ENCODE measurements at regions not wholly inside any gene's neighbourhood (a gene's known extent, or its start where the extent isn't known, plus 50 kb on each side); places are given as distances from the start of the nearest gene placed in this dataset.
"Not testable (repeated sequence)": the region's sequence is repeated elsewhere in the genome, so short reads cannot be mapped to it uniquely, and the experiment has no call there.

DNA sequence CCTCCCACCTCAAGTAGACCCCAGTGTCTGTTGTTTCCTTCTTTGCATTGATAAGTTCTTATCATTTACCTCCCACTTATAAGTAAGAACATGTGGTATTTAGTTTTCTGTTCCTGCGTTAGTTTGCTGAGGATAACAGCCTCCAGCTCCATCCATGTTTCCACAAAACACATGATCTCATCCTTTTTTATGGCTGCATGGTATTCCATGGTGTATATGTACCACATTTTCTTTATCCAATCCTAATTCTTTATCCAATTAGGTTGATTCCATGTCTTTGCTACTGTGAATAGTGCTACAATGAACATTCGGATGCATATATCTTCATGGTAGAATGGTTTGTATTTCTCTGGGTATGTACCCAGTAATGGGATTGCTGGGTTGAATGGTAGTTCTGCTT, 102.5 kb upstream of the UGP2 start:
- H3K9me3 ChIP-seq (ENCODE audit: control insufficient read depth in 2 of 2, insufficient read depth in 1 of 2, low read depth in 1 of 2, low read length in 1 of 2); H3K36me3 ChIP-seq (ENCODE audit: control insufficient read depth in 3 of 3, insufficient read depth in 2 of 3, low read depth in 1 of 3, low read length in 3 of 3); FAIRE-seq; DNase-seq; H3K4me1 ChIP-seq (ENCODE audit: control insufficient read depth in 3 of 3, insufficient read depth in 2 of 3, low read depth in 1 of 3, low read length in 2 of 3); H3K27me3 ChIP-seq (ENCODE audit: control insufficient read depth in 3 of 3, insufficient read depth in 3 of 3, low read length in 3 of 3); H3K4me3 ChIP-seq (ENCODE audit: low read depth in 1 of 3, low read length in 3 of 3); H3K27ac ChIP-seq (ENCODE audit: low read depth in 1 of 3, low read length in 2 of 3): not testable (repeated sequence)
- 92 to 95% (median 93%) methylated on average over 2 of the region's 2 CpGs for WGBS, 3 donors

DNA sequence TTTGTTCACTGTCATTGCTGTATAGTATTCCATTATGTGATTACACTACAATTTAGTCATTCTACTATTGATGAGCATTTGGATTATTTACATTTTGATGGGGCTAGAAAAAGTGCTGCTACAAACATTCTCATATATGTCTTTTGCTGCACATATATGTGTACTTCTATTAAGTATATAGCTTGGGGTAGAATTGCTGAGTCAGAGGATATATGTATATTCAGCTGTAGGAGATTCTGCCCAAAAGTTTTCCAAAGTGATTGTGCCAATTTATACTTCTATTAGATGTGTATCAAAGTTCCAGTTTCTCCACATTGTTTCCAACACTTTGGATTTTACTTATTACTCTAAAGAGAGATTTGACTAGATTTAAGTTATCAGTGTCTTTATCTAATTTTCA, 101.7 kb upstream of the UGP2 start:
- no peak overlapping the region for H3K4me3 ChIP-seq (ENCODE audit: low read depth in 1 of 3, low read length in 3 of 3)
- H3K27me3 ChIP-seq (ENCODE audit: control insufficient read depth in 3 of 3, insufficient read depth in 3 of 3, low read length in 3 of 3): no peaks in the 10 kb centered on the region
- DNase-seq (no peak), FAIRE-seq (no peak)
- H3K36me3 ChIP-seq (ENCODE audit: control insufficient read depth in 3 of 3, insufficient read depth in 2 of 3, low read depth in 1 of 3, low read length in 3 of 3): no peaks in the 10 kb centered on the region
- no peaks in the 10 kb centered on the region for H3K4me1 ChIP-seq (ENCODE audit: control insufficient read depth in 3 of 3, insufficient read depth in 2 of 3, low read depth in 1 of 3, low read length in 2 of 3)
- H3K27ac ChIP-seq (ENCODE audit: low read depth in 1 of 3, low read length in 2 of 3): no peak overlapping the region
- no peaks in the 10 kb centered on the region for H3K9me3 ChIP-seq (ENCODE audit: control insufficient read depth in 2 of 2, insufficient read depth in 1 of 2, low read depth in 1 of 2, low read length in 1 of 2)

DNA sequence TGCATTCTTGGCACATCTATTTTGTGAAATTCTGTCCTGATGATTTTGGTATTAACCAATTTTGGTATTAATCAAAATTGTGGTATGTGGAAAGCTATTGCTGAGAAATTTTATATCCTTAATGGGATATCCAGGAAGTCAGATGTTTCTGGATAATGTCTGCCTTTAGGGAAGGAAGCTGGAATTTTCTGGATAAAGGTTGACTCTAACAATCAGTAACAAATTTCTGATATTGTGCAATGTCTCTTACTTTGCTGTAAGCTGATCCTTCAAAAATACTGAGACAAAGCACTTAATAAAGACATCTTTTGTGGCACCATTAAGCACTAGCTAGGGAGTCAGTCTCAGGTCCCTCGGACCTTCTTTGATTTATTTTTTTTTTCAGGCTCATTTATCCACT, 100.8 kb upstream of the UGP2 start:
- no peaks in the 10 kb centered on the region for H3K36me3 ChIP-seq (ENCODE audit: control insufficient read depth in 3 of 3, insufficient read depth in 2 of 3, low read depth in 1 of 3, low read length in 3 of 3)
- no peak overlapping the region for H3K4me3 ChIP-seq (ENCODE audit: low read depth in 1 of 3, low read length in 3 of 3)
- H3K27me3 ChIP-seq (ENCODE audit: control insufficient read depth in 3 of 3, insufficient read depth in 3 of 3, low read length in 3 of 3): no peaks in the 10 kb centered on the region
- FAIRE-seq (no peak), DNase-seq (no peak)
- 54 to 83% (median 80%) methylated on average over 1 of the region's 1 CpG for WGBS, 3 donors
- no peaks in the 10 kb centered on the region for H3K9me3 ChIP-seq (ENCODE audit: control insufficient read depth in 2 of 2, insufficient read depth in 1 of 2, low read depth in 1 of 2, low read length in 1 of 2)
- no peaks in the 10 kb centered on the region for H3K4me1 ChIP-seq (ENCODE audit: control insufficient read depth in 3 of 3, insufficient read depth in 2 of 3, low read depth in 1 of 3, low read length in 2 of 3)
- H3K27ac ChIP-seq (ENCODE audit: low read depth in 1 of 3, low read length in 2 of 3): no peak overlapping the region

DNA sequence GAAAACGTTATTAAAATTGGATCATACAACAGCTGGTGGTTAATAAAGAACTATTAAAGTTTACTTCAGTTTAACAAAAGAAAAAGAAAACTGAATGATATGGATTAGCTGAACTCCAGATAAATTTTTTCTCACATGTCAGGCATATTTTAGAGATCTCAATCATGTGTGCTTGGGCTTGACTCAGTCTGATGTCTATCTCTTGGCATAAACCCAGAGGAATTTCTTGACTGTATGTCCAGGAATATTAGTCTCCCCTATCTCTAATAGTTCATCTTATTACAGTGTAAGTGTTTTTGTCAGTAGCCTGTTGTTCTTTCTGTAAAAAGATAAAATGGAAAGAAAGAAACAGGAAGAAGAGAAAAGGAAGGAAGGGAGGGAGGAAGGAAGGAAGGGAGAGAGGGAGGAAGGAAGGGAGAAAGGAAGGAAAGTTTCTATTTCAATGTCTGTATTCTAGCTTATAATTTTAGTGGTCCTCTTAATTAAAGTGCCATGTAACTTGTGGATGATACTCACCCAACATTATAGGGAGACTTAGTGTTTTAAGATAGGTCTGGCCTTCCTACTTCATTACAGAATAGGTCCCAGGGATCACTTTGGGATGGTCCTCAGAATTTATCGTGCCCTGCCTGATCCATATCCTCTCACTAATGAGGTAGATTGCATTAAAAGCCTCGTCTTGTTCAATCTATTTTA, 99.7 kb upstream of the UGP2 start:
- Histone ChIP-seq H3K27ac (ENCODE audit: low read depth in 1 of 3, low read length in 2 of 3) (no peak overlapping the region), H3K4me3 (ENCODE audit: low read depth in 1 of 3, low read length in 3 of 3) (no peak overlapping the region), H3K27me3 (ENCODE audit: control insufficient read depth in 3 of 3, insufficient read depth in 3 of 3, low read length in 3 of 3) (no peaks in the 10 kb centered on the region), H3K4me1 (ENCODE audit: control insufficient read depth in 3 of 3, insufficient read depth in 2 of 3, low read depth in 1 of 3, low read length in 2 of 3) (no peaks in the 10 kb centered on the region), H3K36me3 (ENCODE audit: control insufficient read depth in 3 of 3, insufficient read depth in 2 of 3, low read depth in 1 of 3, low read length in 3 of 3) (no peaks in the 10 kb centered on the region), H3K9me3 (ENCODE audit: control insufficient read depth in 2 of 2, insufficient read depth in 1 of 2, low read depth in 1 of 2, low read length in 1 of 2) (peaks cover 0 to 4% of the 10 kb centered on the region in 2 donors)
- FAIRE-seq: no peak
- 50 to 64% (median 54%) methylated on average over 3 of the region's 3 CpGs for WGBS, 3 donors
- no peak for DNase-seq

DNA sequence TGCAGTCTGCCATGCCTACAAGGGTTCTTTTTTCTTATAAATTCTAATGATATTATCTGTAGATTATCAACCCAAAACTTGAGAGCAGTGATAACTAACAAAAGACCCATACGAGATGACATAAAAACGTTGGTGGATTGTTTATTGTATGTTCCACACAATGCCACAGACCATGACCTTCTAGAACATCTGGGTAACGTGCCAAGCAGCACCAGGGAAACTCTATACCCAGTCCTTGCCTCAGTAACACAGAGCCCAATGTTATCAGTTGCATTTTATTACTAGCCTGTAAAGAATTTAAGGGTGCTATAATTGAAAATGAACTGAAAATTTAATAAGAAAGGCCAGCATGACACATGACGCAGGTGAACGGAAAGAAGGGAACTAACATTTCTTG, 99.1 kb upstream of the UGP2 start:
- no peak for FAIRE-seq
- DNase-seq: no peak
- 51 to 67% (median 59%) methylated on average over 5 of the region's 5 CpGs for WGBS, 3 donors

DNA sequence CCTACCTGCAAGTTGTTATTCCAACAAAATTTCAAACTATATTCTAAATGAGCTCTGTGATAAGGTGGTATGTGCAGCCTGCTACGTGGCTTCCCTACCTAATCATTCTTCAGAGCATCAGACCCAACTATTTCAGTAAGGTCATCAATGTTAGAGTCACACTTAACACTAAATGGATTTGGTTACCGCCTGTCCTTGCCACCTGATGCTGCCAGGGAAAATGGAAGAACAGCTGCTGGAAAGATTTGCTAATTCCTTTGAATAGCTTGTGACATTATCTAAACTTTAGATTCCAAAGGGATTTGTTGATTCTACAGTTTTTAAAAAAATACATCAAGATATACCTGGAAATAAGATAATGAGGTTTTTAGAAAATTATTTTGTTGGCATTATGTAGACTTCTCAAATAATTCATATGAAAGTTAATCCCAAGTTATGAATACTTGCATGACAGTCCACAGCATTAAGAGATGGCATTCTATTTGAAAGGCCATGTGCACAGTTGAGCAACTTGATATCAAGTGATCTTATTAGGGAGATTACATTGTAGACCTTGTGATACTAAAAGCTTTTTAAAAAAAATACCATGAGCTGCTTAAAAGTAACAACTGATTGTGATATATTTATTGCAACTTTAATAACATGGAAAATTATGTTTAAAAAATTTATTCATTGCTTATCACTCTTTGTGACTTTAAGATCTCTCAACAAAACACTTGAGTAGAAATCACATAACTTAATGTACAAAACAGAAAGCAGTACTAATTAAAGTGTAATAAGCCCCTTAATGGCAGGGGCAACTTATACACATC, 98.3 kb upstream of the UGP2 start:
- DNase-seq: no peak

More for the DNA sequence above, 99.1 kb upstream of the UGP2 start:
- Histone ChIP-seq H3K27me3 (ENCODE audit: control insufficient read depth in 3 of 3, insufficient read depth in 3 of 3, low read length in 3 of 3) (no peaks in the 10 kb centered on the region), H3K27ac (ENCODE audit: low read depth in 1 of 3, low read length in 2 of 3) (no peak overlapping the region), H3K9me3 (ENCODE audit: control insufficient read depth in 2 of 2, insufficient read depth in 1 of 2, low read depth in 1 of 2, low read length in 1 of 2) (peaks cover 0 to 4% of the 10 kb centered on the region in 2 donors), H3K36me3 (ENCODE audit: control insufficient read depth in 3 of 3, insufficient read depth in 2 of 3, low read depth in 1 of 3, low read length in 3 of 3) (no peaks in the 10 kb centered on the region), H3K4me3 (ENCODE audit: low read depth in 1 of 3, low read length in 3 of 3) (no peak overlapping the region), H3K4me1 (ENCODE audit: control insufficient read depth in 3 of 3, insufficient read depth in 2 of 3, low read depth in 1 of 3, low read length in 2 of 3) (no peaks in the 10 kb centered on the region)

DNA sequence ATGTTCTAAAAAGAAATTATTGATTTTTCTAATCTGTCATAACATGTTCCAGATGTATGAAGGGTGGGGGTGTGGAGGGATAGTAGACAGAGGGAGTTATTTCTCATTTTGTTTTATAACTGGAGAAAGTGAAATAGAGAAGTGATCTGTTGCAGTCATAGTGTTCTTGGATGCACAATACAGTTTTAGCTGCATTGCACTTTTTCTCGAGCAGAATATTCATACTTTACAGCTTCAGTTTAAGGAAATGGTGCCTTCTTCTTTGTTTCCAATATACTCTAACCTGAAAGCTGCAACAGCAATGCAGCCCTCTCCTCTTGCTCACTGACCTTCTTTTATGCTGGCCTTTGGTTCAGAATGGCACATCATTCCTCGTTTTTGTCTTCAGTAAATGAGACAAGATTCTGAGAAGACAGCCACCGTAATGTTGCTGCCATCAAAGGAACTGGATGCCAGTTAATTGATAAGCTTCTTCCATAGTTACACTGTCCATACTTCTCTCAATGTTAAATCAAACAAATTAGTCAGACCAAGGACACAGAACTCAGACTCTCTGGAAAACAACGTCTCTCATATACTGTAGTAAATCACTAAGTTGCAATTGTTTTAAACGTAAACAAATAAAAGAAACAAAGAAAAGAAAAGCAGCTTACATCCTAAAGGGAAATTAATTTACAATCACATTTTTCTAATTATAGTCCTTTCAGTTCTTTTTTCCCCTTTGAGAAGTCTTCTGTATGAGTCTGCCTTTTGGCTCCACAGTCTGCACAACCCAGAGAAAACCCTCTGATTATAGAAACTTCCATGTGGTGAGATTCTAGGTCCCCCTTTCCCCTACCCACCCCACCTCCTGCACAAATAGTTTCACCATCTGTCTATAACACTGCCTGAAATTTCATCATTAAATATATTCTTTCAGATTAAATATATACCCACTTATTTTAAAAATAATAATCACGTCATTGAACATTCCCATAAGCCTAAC, 97.4 kb upstream of the UGP2 start:
- FAIRE-seq: no peak

More for the DNA sequence above, 98.3 kb upstream of the UGP2 start:
- no peak for FAIRE-seq
- Histone ChIP-seq H3K4me3 (ENCODE audit: low read depth in 1 of 3, low read length in 3 of 3) (no peak overlapping the region), H3K27ac (ENCODE audit: low read depth in 1 of 3, low read length in 2 of 3) (no peak overlapping the region), H3K4me1 (ENCODE audit: control insufficient read depth in 3 of 3, insufficient read depth in 2 of 3, low read depth in 1 of 3, low read length in 2 of 3) (no peaks in the 10 kb centered on the region), H3K27me3 (ENCODE audit: control insufficient read depth in 3 of 3, insufficient read depth in 3 of 3, low read length in 3 of 3) (no peaks in the 10 kb centered on the region), H3K36me3 (ENCODE audit: control insufficient read depth in 3 of 3, insufficient read depth in 2 of 3, low read depth in 1 of 3, low read length in 3 of 3) (no peaks in the 10 kb centered on the region), H3K9me3 (ENCODE audit: control insufficient read depth in 2 of 2, insufficient read depth in 1 of 2, low read depth in 1 of 2, low read length in 1 of 2) (peaks cover 0 to 4% of the 10 kb centered on the region in 2 donors)
- WGBS, 3 donors: 49 to 73% (median 49%) methylated on average over 2 of the region's 2 CpGs

DNA sequence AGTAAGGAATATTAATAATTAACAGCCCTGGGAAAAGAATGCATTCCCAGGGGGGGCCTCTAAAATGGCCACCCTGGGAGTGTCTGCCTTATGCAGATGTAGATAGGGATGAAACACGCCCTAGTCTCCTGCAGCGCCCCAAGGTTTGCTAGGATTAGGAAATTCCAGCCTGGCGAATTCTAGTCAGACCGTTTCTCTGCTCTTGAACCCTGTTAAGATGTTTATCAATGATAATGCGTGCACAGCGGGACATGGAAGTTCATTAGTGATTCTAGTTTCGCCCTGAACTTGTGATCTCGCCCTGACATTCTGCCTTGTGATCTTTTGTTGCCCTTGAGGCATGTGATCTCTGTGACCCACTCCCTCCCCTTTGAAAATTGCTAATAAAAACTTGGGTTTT, 95.1 kb upstream of the UGP2 start:
- H3K27ac ChIP-seq (ENCODE audit: low read depth in 1 of 3, low read length in 2 of 3); H3K9me3 ChIP-seq (ENCODE audit: control insufficient read depth in 2 of 2, insufficient read depth in 1 of 2, low read depth in 1 of 2, low read length in 1 of 2); H3K36me3 ChIP-seq (ENCODE audit: control insufficient read depth in 3 of 3, insufficient read depth in 2 of 3, low read depth in 1 of 3, low read length in 3 of 3); H3K4me1 ChIP-seq (ENCODE audit: control insufficient read depth in 3 of 3, insufficient read depth in 2 of 3, low read depth in 1 of 3, low read length in 2 of 3); DNase-seq; FAIRE-seq; H3K4me3 ChIP-seq (ENCODE audit: low read depth in 1 of 3, low read length in 3 of 3); H3K27me3 ChIP-seq (ENCODE audit: control insufficient read depth in 3 of 3, insufficient read depth in 3 of 3, low read length in 3 of 3): not testable (repeated sequence)
- WGBS, 3 donors: 82 to 89% (median 84%) methylated on average over 8 of the region's 8 CpGs

More for the DNA sequence above, 97.4 kb upstream of the UGP2 start:
- H3K36me3 ChIP-seq (ENCODE audit: control insufficient read depth in 3 of 3, insufficient read depth in 2 of 3, low read depth in 1 of 3, low read length in 3 of 3): no peaks in the 10 kb centered on the region
- no peak overlapping the region for H3K4me3 ChIP-seq (ENCODE audit: low read depth in 1 of 3, low read length in 3 of 3)
- no peak overlapping the region for H3K27ac ChIP-seq (ENCODE audit: low read depth in 1 of 3, low read length in 2 of 3)
- H3K4me1 ChIP-seq (ENCODE audit: control insufficient read depth in 3 of 3, insufficient read depth in 2 of 3, low read depth in 1 of 3, low read length in 2 of 3): no peaks in the 10 kb centered on the region
- no peak for DNase-seq
- WGBS, 3 donors: 55 to 63% (median 58%) methylated on average over 6 of the region's 6 CpGs
- peaks cover 0 to 4% of the 10 kb centered on the region in 2 donors for H3K9me3 ChIP-seq (ENCODE audit: control insufficient read depth in 2 of 2, insufficient read depth in 1 of 2, low read depth in 1 of 2, low read length in 1 of 2)
- H3K27me3 ChIP-seq (ENCODE audit: control insufficient read depth in 3 of 3, insufficient read depth in 3 of 3, low read length in 3 of 3): no peaks in the 10 kb centered on the region

Measured in small intestine (tissue), 7 donors.